OCI-LY7 (cell line): ENCODE measurements at regions not wholly inside any gene's neighbourhood (a gene's known extent, or its start where the extent isn't known, plus 50 kb on each side); places are given as distances from the start of the nearest gene placed in this dataset.

ENCODE experiments used
- EZH2phosphoT487 ChIP-seq: fragments of 200-600 bp; sonication (generic); IDR thresholded peaks from 2 replicates; pipeline ENCODE4 v1.6.1; 2018; ENCODE audit warnings: low read depth, borderline replicate concordance, mild to moderate bottlenecking, mixed run types, antibody characterized with exemption, low read length, moderate library complexity, mixed read lengths
- TF ChIP-seq, protein P1 (sequence below): fragments of 200-600 bp; sonication (generic); conservative IDR thresholded peaks from 2 replicates; pipeline ENCODE4 v1.5.1; 2014; ENCODE audit warnings: mild to moderate bottlenecking, antibody characterized with exemption, low read length, moderate library complexity, mixed read lengths

DNA sequence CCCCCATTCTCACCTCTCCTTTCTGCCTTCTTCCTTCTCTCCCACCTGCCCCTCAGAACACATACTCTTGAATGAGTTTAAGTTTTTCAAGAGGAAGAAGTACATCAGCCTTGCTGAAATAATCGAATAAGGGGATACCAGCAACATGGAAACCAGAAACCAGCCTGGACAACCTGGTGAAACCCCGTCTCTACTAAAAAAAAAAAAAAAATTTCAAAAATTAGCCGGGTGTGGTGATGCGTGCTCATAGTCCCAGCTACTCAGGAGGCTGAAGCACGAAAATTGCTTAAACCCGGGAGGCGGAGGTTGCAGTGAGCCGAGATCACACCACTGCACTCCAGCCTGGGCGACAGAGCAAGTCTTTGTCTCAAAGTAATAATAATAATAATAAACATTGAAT lies 75.0 kb upstream of the SLC1A4 start:
- TF ChIP-seq, protein P1, sequence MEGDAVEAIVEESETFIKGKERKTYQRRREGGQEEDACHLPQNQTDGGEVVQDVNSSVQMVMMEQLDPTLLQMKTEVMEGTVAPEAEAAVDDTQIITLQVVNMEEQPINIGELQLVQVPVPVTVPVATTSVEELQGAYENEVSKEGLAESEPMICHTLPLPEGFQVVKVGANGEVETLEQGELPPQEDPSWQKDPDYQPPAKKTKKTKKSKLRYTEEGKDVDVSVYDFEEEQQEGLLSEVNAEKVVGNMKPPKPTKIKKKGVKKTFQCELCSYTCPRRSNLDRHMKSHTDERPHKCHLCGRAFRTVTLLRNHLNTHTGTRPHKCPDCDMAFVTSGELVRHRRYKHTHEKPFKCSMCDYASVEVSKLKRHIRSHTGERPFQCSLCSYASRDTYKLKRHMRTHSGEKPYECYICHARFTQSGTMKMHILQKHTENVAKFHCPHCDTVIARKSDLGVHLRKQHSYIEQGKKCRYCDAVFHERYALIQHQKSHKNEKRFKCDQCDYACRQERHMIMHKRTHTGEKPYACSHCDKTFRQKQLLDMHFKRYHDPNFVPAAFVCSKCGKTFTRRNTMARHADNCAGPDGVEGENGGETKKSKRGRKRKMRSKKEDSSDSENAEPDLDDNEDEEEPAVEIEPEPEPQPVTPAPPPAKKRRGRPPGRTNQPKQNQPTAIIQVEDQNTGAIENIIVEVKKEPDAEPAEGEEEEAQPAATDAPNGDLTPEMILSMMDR = no peak
- TF ChIP-seq EZH2phosphoT487 = no peak
